ENCODE measurements at regions not wholly inside any gene's neighbourhood (a gene's known extent, or its start where the extent isn't known, plus 50 kb on each side); places are given as distances from the start of the nearest gene placed in this dataset.

DNA sequence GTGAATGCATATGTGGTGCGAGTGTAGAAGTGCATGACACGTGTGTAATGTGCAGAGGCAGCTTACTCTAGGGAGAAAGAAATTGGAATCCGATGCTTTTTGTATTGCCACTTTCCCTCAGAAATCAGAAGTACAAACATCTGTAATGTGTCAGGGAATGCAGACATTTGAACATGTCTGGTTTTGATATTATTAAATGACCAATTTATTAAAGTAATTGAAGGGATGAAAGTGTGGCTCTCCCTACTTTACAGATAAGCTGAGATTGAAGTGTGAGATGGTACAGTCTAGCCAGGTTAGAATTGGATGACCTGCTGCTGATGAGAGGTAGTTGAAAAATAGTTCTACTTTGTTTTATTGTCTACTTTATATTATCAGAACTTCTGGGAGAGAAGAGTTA, 74.5 kb upstream of the NT5C1B start:
- Histone ChIP-seq H3K4me2 (ENCODE audit: low read length) (no peak overlapping the region), H3K9me3 (ENCODE audit: insufficient read depth, low read length) (no peaks in the 10 kb centered on the region), H3K27ac (ENCODE audit: low read length) (no peak overlapping the region), H3K4me3 (ENCODE audit: low read length) (no peak overlapping the region), H3K79me2 (ENCODE audit: low read length) (no peaks in the 10 kb centered on the region), H3K9ac (ENCODE audit: low read length) (no peak overlapping the region), H3K4me1 (ENCODE audit: low read length) (no peaks in the 10 kb centered on the region), H2AFZ (ENCODE audit: low read depth, low read length) (no peak overlapping the region), H4K20me1 (ENCODE audit: insufficient read depth, low read length) (no peaks in the 10 kb centered on the region), H3K36me3 (replicated peaks; ENCODE audit: low read depth, low read length) (no peaks in the 10 kb centered on the region), H3K27me3 (ENCODE audit: low read depth, low read length) (no peaks in the 10 kb centered on the region)
- no peak for TF ChIP-seq EZH2phosphoT487 (IDR thresholded peaks at IDR 0.05; ENCODE audit: low read depth)
- TF ChIP-seq, protein P1, sequence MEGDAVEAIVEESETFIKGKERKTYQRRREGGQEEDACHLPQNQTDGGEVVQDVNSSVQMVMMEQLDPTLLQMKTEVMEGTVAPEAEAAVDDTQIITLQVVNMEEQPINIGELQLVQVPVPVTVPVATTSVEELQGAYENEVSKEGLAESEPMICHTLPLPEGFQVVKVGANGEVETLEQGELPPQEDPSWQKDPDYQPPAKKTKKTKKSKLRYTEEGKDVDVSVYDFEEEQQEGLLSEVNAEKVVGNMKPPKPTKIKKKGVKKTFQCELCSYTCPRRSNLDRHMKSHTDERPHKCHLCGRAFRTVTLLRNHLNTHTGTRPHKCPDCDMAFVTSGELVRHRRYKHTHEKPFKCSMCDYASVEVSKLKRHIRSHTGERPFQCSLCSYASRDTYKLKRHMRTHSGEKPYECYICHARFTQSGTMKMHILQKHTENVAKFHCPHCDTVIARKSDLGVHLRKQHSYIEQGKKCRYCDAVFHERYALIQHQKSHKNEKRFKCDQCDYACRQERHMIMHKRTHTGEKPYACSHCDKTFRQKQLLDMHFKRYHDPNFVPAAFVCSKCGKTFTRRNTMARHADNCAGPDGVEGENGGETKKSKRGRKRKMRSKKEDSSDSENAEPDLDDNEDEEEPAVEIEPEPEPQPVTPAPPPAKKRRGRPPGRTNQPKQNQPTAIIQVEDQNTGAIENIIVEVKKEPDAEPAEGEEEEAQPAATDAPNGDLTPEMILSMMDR (IDR thresholded peaks at IDR 0.05; ENCODE audit: low read depth, low read length): no peak

DNA sequence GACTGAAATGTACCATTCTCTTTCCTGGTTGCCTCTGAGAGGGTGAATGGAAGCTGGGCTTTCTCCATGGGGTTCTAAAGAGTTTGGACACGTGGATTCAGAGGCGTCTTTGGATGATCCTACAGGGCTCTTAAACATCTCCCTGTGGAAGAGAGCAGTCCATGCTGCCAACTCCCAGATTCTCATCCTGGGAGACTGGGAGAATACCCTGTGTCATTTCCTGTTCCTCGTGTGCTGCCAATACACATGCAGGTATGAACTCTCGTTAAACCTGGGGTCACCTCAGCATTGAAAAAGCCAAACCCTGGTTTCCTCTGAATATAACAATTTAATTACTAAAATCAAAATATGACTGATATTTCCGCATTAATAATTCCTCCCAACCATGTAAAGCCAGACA, 73.3 kb upstream of the NT5C1B start:
- Histone ChIP-seq H4K20me1 (ENCODE audit: insufficient read depth, low read length) (no peaks in the 10 kb centered on the region), H3K4me1 (ENCODE audit: low read length) (no peaks in the 10 kb centered on the region), H3K27me3 (ENCODE audit: low read depth, low read length) (no peaks in the 10 kb centered on the region), H3K9ac (ENCODE audit: low read length) (no peak overlapping the region), H2AFZ (ENCODE audit: low read depth, low read length) (no peak overlapping the region), H3K79me2 (ENCODE audit: low read length) (no peaks in the 10 kb centered on the region), H3K4me3 (ENCODE audit: low read length) (no peak overlapping the region), H3K36me3 (replicated peaks; ENCODE audit: low read depth, low read length) (no peaks in the 10 kb centered on the region), H3K27ac (ENCODE audit: low read length) (no peak overlapping the region), H3K4me2 (ENCODE audit: low read length) (no peak overlapping the region), H3K9me3 (ENCODE audit: insufficient read depth, low read length) (no peaks in the 10 kb centered on the region)
- TF ChIP-seq, protein P1 (IDR thresholded peaks at IDR 0.05; ENCODE audit: low read depth, low read length): no peak
- no peak for TF ChIP-seq EZH2phosphoT487 (IDR thresholded peaks at IDR 0.05; ENCODE audit: low read depth)

DNA sequence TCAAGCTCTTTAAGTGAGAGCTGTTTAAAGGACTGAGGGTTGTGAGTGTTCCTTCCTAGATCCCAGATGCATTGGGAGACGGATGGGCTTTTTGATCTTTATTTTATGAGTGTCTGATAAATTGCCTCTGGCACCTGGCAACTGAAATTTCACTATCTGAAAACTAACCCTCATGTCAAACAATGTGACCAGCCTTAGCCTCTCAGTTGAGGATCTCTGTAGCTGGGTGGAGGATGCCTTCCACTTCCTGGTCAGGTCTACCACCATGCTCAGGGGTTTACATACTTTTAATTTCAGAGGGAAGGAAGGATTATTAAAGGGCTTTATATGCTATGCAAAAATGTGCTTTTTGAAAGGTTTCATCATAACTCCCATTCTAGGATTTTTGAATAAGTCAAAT, 70.5 kb upstream of the NT5C1B start:
- Histone ChIP-seq H3K27ac (ENCODE audit: low read length) (no peak overlapping the region), H3K36me3 (replicated peaks; ENCODE audit: low read depth, low read length) (no peaks in the 10 kb centered on the region), H3K4me2 (ENCODE audit: low read length) (no peak overlapping the region), H3K9me3 (ENCODE audit: insufficient read depth, low read length) (no peaks in the 10 kb centered on the region), H3K4me3 (ENCODE audit: low read length) (no peak overlapping the region), H2AFZ (ENCODE audit: low read depth, low read length) (no peak overlapping the region), H3K27me3 (ENCODE audit: low read depth, low read length) (no peaks in the 10 kb centered on the region), H4K20me1 (ENCODE audit: insufficient read depth, low read length) (no peaks in the 10 kb centered on the region), H3K79me2 (ENCODE audit: low read length) (no peaks in the 10 kb centered on the region), H3K4me1 (ENCODE audit: low read length) (no peaks in the 10 kb centered on the region), H3K9ac (ENCODE audit: low read length) (no peak overlapping the region)
- TF ChIP-seq EZH2phosphoT487 (IDR thresholded peaks at IDR 0.05; ENCODE audit: low read depth): no peak

DNA sequence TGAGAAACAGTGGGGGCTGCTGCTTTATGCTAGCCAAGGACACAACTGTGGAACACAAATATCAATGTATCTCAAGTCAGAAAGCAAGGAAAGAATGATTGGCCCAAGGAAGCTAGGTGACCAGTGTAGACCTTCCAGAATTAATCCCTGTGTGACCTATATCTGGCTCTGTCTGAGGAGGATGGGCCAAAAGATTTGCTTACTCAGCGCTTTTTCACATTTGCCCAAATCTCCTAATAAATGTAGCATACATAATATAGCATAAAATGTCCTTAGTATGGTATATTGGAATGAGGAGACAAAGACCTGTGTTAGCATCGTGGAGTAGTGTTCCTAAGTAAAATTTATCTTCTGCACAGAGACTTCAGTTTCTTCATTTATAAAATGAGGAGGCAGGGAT, 66.7 kb upstream of the NT5C1B start:
- Histone ChIP-seq H3K36me3 (replicated peaks; ENCODE audit: low read depth, low read length) (no peaks in the 10 kb centered on the region), H3K9ac (ENCODE audit: low read length) (no peak overlapping the region), H3K9me3 (ENCODE audit: insufficient read depth, low read length) (no peaks in the 10 kb centered on the region), H3K27ac (ENCODE audit: low read length) (no peak overlapping the region), H3K27me3 (ENCODE audit: low read depth, low read length) (no peaks in the 10 kb centered on the region), H3K4me1 (ENCODE audit: low read length) (no peaks in the 10 kb centered on the region), H3K79me2 (ENCODE audit: low read length) (no peaks in the 10 kb centered on the region), H3K4me3 (ENCODE audit: low read length) (no peak overlapping the region), H4K20me1 (ENCODE audit: insufficient read depth, low read length) (no peaks in the 10 kb centered on the region), H3K4me2 (ENCODE audit: low read length) (no peak overlapping the region), H2AFZ (ENCODE audit: low read depth, low read length) (no peak overlapping the region)
- no peak for TF ChIP-seq EZH2phosphoT487 (IDR thresholded peaks at IDR 0.05; ENCODE audit: low read depth)
- TF ChIP-seq, protein P1 (IDR thresholded peaks at IDR 0.05; ENCODE audit: low read depth, low read length): no peak
